Urothelium cell line (cell line): ENCODE measurements at regions not wholly inside any gene's neighbourhood (a gene's known extent, or its start where the extent isn't known, plus 50 kb on each side); places are given as distances from the start of the nearest gene placed in this dataset.

Experiments
- DNase-seq: peaks from one replicate; pipeline ENCODE4 v3.0.0; 2011; ENCODE audit warnings: low spot score, mixed read lengths
- FAIRE-seq: peaks from 2 replicates; lab custom pipeline; 2011; peaks lifted over from hg19 to GRCh38; lab: Jason Lieb, UNC

GRCh38 chr2:133837441-133838094 lies 269.3 kb upstream of the NCKAP5 start:
- DNase-seq (no peak), FAIRE-seq (no peak)

DNA sequence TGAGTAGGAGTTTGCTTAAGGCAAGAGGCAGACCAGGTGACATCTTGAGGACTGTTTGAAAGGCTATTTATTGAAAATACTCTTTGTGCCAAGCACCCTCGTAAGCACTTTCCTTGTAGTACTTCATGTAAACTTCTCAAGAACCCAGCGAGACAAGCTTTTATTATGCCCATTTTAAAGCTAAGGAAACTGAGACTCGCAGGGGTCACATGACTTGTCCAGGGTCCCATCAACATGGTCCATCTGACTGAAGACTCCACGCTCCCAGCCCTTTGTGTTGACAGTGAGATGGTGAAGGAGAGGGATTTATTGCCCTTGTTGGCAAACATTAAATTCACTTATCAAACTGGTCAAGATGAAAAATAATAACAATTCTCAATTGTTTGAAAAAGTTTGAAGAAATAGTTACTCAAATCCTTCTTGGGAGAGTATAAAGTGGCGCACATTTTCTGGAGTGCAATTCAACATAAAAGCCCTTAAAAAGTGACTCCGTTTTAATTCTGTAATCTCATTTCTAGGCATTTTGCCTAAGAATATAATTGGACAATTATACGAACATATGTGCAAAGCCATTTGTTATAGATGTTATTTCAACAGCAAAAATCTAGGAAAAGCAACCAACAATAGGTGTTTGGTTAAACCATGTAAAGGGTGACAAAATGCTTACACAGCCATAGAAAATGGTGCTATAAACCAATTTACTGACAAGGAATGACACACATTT lies 270.5 kb upstream of the NCKAP5 start:
- no peak for FAIRE-seq
- no peak for DNase-seq

GRCh38 chr2:133839677-133840076 lies 271.4 kb upstream of the NCKAP5 start:
- FAIRE-seq = no peak
- no peak for DNase-seq

GRCh38 chr2:133840761-133841160 lies 272.5 kb upstream of the NCKAP5 start:
- DNase-seq (no peak), FAIRE-seq (no peak)

DNA sequence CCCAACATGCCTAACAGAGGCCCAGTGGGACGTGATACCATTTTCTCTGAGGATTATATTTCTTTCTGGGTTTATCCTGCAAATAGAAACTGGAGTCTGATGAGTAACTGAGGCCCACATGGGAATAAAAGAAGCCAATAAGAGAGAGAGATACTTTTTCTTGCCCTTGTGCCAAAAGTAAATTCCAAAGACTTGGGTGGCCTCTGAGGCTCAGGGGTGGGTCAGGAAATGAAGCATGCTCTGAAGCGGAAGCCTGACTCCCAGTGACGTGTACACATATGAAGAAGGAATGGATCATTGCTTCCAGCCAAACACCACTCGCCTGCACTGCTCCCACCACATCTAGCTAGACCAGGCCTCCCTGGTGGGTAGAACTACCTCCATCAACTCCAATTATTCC lies 273.6 kb upstream of the NCKAP5 start:
- FAIRE-seq (no peak), DNase-seq (peak; percentile 75)

- FAIRE-seq = no peak
- no peak for DNase-seq
Measured at GRCh38 chr2:133842446-133842845, 274.2 kb upstream of the NCKAP5 start.

DNA sequence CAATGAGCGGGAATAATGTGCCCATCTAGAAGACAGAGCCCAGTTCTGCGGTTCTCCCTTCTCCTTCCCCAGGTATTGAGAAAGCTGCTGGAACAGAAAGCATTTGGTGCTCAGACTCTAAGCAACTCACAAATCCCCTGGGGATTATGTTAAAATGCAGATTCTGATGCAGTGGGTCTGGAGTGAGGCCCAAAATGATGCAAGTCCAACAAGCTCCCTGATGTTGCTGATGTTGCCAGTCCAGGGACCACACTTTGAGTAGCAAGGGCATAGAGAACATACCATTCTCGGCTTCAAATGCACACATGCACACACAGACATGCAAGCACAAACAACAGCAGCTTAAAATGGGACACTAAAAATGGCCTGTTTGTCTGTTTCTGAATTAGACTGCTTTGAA lies 274.8 kb upstream of the NCKAP5 start:
- FAIRE-seq (no peak), DNase-seq (no peak)

- no peak for DNase-seq
- no peak for FAIRE-seq
Measured at GRCh38 chr2:133843551-133843950, 275.3 kb upstream of the NCKAP5 start.

- FAIRE-seq (peak; percentile 70), DNase-seq (peak; percentile 88)
Measured at GRCh38 chr2:133844214-133844892, 276.1 kb upstream of the NCKAP5 start.

DNA sequence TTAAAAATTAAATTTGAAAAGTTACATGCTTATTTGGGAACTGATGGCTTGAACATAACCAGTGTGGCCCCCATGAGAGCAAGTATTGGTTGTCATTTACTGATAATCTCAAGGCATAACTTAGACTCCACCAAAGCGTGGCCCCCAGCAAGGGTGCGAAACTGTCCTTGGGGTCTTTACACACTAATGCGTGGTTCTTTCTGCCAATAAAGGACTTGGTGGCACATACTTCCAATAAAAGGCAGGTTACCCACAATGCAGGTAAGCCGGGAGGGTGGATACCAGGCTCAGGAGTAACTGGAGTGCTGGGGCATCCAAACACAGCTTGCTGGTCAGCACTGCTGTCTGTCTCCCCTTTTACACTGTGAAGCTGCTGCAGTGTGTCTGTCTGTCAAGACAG lies 278.2 kb upstream of the NCKAP5 start:
- DNase-seq (no peak), FAIRE-seq (no peak)

- FAIRE-seq = no peak
- no peak for DNase-seq
Measured at GRCh38 chr2:133847591-133847990, 279.3 kb upstream of the NCKAP5 start.

DNA sequence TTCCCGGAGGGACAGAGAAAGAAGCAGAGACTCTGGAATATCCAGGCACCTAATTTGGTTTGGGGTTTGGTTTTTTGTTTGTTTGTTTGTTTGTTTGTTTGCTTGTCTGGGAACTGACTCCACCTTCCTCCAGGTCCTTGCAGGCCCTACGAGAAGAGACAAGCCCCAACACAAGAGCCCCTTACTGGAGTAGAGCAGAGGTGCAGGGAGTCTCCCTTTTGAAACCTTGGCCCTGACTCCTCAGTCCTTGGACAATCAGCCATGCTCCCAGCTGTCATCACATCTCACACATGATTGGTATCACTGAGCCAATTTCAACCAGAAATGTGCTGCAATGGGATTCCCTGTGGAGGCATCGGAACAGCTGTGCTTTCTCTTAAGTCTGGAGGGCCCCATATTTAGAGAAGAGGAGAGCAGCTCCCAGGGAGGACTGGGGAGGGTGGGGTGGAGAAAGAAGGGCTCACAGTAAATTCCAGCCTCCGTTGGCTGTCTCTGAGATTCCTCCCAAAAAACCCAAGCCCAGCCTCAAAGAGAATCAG lies 279.9 kb upstream of the NCKAP5 start:
- DNase-seq (no peak), FAIRE-seq (no peak)

GRCh38 chr2:133849341-133849740 lies 281.1 kb upstream of the NCKAP5 start:
- FAIRE-seq (peak; percentile 42), DNase-seq (no peak)

DNA sequence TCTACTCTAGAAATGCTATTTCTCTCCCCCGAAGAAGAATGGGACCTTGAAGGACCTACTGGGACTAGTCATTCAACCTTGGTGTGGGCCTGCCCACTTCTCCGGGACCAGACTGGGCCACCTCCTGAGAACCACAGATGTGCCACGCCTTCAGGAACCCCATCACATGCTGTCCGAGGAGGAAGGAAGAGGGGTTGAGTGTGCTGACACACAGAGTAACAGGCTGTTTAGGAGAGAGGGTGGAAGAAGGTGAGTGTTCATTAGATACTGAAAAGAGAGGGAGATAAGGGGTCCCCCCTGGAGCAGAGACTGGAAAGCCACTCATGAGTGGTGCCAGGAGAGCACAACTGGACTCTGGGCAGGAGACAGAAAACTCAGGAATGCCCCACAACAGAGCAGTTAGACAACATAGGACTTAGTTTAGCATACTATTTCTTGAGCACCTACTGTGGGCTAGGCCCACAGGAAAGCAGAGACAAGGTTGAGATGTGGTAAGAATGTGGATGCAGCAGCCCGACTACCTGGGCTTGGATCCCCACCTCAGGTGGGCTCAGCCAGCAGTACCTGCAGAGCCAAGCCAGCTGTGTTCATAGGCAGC lies 286.4 kb upstream of the NCKAP5 start:
- no peak for FAIRE-seq

DNA sequence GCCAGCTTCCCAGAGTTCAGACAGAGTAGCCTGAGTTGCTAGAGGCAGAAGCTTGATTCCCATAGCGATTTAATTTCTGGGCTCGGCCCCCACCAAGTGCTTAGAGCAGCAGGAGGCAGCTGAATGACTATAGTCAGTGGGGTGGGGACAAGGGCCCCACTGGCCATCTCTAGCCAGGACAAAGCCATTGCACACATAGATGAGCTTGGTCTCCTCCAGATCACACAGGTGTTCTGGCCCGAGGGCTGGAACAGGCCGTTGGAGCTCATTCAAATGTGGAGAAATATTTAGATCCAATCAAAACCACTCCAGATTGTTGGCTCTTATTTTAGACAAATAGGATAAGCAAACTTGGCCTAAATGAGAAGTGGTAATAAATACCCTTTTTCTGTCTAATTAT lies 287.3 kb upstream of the NCKAP5 start:
- DNase-seq = no peak

More for the DNA sequence above, 286.4 kb upstream of the NCKAP5 start:
- no peak for DNase-seq

GRCh38 chr2:133856678-133857077 lies 288.4 kb upstream of the NCKAP5 start:
- FAIRE-seq (no peak), DNase-seq (no peak)

More for the DNA sequence above, 287.3 kb upstream of the NCKAP5 start:
- FAIRE-seq = no peak

- no peak for FAIRE-seq
- no peak for DNase-seq
Measured at GRCh38 chr2:133859578-133859977, 291.3 kb upstream of the NCKAP5 start.

GRCh38 chr2:133862400-133862977 lies 294.2 kb upstream of the NCKAP5 start:
- no peak for FAIRE-seq

GRCh38 chr2:133863106-133863800 lies 295.0 kb upstream of the NCKAP5 start:
- DNase-seq (no peak), FAIRE-seq (peak; percentile 20)

More at GRCh38 chr2:133862400-133862977, 294.2 kb upstream of the NCKAP5 start:
- DNase-seq = no peak

GRCh38 chr2:133865141-133865540 lies 296.9 kb upstream of the NCKAP5 start:
- DNase-seq (no peak), FAIRE-seq (no peak)
